GM20431 (cell line): ENCODE measurements at regions not wholly inside any gene's neighbourhood (a gene's known extent, or its start where the extent isn't known, plus 50 kb on each side); places are given as distances from the start of the nearest gene placed in this dataset.
"Not testable (repeated sequence)": the region's sequence is repeated elsewhere in the genome, so short reads cannot be mapped to it uniquely, and the experiment has no call there.

Experiments
- in situ Hi-C: fragments of 300-500 bp; cut with MseI, MboI; formaldehyde crosslinking; loops from one replicate; pipeline ENCODE4 v1.15.0; 2020; ENCODE audit warnings: low sequenced_read_pairs; ENCODE audit not compliant: unreplicated experiment

GRCh38 chr5:99008009-99008408 is 79.2 kb upstream of the CHD1 start:
- in situ Hi-C loops = not testable (repeated sequence)

- in situ Hi-C loops = no loop called here
These were observed 76.7 kb upstream of the CHD1 start for GRCh38 chr5:99005506-99005905.

DNA sequence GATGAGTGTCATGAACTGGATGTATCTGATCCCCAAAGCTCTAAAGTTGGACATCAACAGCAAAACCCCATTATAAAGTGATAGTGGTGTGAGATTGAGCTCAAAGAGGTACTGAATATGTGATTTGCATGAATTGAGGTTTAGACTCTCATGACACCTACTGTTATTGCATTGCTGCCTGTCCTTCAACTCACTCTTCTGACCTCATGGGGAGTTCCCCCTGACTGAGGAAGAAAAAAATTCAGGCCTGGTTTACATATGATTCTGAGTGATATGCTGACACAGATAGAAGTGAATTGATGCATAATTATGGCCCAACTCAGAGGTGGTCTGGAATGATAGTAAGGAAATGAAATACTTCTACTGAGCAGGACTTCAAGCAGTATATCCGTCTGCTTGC is 76.2 kb upstream of the CHD1 start:
- in situ Hi-C loops = no loop called here

DNA sequence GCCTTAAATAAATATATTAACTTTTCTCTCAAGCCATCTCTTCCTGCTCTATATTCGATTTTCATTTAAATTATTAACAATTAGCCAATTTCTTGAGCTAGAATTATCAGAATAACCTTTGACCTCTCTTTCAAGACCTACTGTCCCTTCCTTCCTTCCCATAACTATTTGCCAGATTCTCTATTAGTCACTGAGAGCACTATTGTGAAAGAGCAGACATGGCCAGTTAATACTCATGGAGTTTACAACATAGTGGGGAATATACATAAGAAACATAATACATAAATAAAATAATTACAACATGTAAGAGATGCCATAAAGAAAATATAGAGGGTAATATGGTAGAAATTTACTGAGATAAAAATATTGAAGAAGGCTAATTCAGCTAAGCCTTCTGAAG is 72.1 kb upstream of the CHD1 start:
- in situ Hi-C loops = no loop called here

- in situ Hi-C loops = no loop called here
These were observed 71.4 kb upstream of the CHD1 start for GRCh38 chr5:99000221-99000620.

DNA sequence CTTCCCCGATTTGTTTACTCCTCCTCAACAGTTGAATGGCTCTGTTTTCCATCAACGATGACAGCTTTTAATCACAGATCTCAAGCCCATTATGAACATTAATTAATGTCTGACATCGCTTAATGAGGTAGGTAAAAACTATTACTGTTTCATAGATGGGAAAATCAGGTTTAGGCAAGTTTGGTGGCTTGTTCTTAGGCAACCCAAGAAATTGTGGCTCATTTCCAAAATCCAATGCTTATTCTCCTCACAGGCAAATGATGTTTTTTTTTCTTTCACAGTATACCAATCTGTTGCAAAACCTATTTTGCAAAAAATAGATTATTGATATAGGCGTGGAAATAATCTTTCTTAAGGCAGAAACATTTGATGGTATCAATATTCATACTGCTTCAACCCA is 70.8 kb upstream of the CHD1 start:
- in situ Hi-C loops = no loop called here

- in situ Hi-C loops = no loop called here
These were observed 68.2 kb upstream of the CHD1 start for GRCh38 chr5:98997000-98997399.

- in situ Hi-C loops = no loop called here
These were observed 65.8 kb upstream of the CHD1 start for GRCh38 chr5:98994611-98995010.

DNA sequence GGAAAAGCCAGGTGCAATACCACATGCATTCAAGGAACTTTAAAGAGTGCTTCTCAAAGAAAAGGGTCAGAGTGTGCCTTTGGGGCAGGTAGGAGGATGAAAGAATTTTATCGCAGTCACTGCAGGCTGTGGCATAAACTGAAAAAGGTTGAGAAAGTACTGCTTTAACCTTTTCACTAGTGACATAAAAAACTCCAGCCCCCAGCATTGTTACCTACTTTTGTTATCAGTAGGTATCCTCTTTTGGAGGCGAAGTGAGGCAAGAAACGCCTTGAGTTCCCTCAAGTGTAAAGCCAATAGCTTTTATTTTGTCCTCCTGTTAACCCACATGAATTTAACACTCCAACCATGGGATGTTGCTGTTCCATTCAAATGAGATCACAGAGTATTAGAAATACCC is 64.7 kb upstream of the CHD1 start:
- in situ Hi-C loops = no loop called here

DNA sequence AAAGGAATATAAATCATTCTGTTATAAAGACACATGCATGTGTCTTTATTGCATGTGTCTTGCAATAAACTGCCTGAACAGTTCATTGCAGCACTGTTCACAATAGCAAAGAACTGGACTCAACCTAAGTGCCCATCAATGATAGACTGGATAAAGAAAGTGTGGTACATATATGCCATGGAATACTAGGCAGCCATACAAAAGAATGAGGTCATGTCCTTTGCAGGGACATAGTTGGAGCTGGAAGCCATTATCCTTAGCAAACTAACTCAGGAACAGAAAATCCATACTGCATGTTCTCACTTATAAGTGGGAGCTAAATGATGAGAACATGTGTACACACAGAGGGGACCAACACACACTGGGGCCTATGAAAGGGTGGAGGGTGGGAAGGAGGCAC is 63.7 kb upstream of the CHD1 start:
- in situ Hi-C loops = no loop called here

DNA sequence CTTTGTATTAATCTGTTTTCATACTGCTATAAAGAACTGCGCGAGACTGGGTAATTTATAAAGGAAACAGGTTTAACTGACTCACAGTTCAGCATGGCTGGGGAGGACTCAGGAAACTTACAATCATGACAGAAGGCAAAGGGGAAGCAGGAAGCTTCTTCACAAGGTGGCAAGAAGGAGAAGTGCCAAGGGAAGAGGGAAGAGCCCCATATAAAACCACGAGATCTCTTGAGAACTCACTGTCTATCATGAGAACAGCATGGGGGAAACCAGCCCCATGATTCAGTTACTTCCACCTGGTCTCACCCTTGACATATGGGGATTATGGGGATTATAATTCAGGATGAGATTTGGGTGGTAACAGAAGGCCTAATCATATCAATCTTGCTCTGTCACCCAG is 60.9 kb upstream of the CHD1 start:
- in situ Hi-C loops = no loop called here

DNA sequence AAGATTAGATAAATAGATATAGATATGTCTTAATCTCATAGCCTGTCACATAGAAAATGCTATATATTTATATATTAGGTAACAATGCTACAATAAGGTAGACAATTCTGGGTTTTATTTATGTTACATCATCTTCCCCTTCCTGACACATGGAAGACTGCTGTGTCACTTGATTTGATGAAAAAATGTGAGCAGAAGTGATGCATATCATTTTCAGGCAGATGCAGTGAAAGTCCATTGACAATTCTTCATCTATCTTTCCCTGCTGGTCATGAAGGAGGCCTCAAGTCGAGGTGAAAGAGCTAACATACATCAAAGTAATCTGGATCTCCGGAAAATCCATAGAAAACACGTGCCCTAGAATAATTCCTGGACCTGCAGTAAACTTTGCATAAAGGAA is 57.8 kb upstream of the CHD1 start:
- in situ Hi-C loops = no loop called here

DNA sequence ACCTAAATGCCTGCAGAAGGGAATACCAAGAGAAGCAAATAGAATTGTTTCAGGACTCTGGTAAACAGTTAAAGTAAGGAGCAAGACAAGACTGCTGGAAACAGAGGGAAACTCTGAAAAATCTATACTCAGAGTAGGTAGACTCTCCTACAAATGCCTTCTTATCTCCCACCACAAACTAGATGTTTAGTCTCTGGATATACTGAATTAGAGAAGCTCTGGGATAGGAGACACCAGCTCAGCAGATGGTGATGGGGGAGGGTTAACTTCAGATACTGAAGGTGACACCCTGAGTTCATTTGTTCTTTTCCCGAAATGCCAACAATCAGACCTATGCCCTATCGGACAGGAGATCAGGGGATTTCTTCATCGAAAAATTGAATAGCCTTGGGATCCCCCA is 54.1 kb upstream of the CHD1 start:
- in situ Hi-C loops = no loop called here
